ENCODE measurements at regions not wholly inside any gene's neighbourhood (a gene's known extent, or its start where the extent isn't known, plus 50 kb on each side); places are given as distances from the start of the nearest gene placed in this dataset.

DNA sequence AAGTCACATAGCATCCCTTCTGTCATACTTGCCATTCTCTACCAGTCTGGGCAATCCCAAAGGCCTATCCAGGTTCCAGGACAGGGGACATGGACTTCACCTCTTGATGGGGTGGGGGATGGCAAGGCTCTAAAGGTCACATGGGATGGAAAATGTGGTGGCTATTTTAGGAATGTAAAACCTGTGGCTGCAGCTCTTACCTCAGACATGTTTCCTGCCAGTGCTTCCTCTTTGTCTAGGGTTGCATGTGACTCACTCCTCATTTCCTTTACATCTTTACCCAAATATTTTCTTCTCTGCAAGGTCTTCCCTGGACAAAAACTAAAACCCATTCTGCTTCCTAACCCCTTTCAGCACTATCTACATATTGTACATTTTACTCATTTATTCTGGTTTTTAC lies 135.7 kb downstream of the BTBD3 start:
- H2BK120ac ChIP-seq (replicated peaks; ENCODE audit: low read depth, low read length), result no peak overlapping the region
- H3K9ac ChIP-seq (replicated peaks in 1 of 4; ENCODE audit: extremely low read depth in 1 of 4, low read depth in 3 of 4, low read length in 3 of 4), result no peak overlapping the region
- H2BK20ac ChIP-seq (ENCODE audit: low read length), result no peak overlapping the region
- no peak overlapping the region for H3K23ac ChIP-seq (ENCODE audit: insufficient read length)
- no peak overlapping the region for H2BK5ac ChIP-seq (ENCODE audit: low read depth, low read length)
- no peak for TF ChIP-seq GTF2F1 (IDR thresholded peaks at IDR 0.05; ENCODE audit: borderline replicate concordance, low read depth, low read length)
- no peak for TF ChIP-seq EGR1 (IDR thresholded peaks at IDR 0.05; ENCODE audit: borderline replicate concordance, low read depth, low read length)
- H3K79me2 ChIP-seq (ENCODE audit: control insufficient read depth in 1 of 2, insufficient read depth in 2 of 2, low read length in 2 of 2), result no peaks in the 10 kb centered on the region
- no peak overlapping the region for H2BK15ac ChIP-seq (ENCODE audit: low read length)
- no peak overlapping the region for H3K4me3 ChIP-seq (ENCODE audit: extremely low read depth in 1 of 4, insufficient read depth in 2 of 4, low read depth in 3 of 4, low read length in 4 of 4)
- H3K4me2 ChIP-seq (ENCODE audit: insufficient read depth in 1 of 2, low read depth in 2 of 2, low read length in 2 of 2), result no peak overlapping the region; a peak in 1 of 4 replicates
- ChIA-PET CTCF (ENCODE audit: partially characterized antibody) (interaction anchor here (1.2 to 1.5 kb wide), 2 partner anchors 10 to 41 kb away, joined by 3 read pairs; no protein-coding TSS in a partner anchor), POLR2A (ENCODE audit: partially characterized antibody) (no interaction called here)
- H2AK5ac ChIP-seq (ENCODE audit: low read depth, low read length), result 0 out of 2 replicates have a peak overlapping the region, but pooled peaks have one; percentile 5
- H3K27ac ChIP-seq (ENCODE audit: low read depth, low read length), result no peak overlapping the region
- H3K27me3 ChIP-seq (replicated peaks in 1 of 4; ENCODE audit: control insufficient read depth in 3 of 4, extremely low read depth in 1 of 4, insufficient read depth in 3 of 4, low read length in 3 of 4), result no peaks in the 10 kb centered on the region; a peak in 1 of 7 replicates
- no peaks in the 10 kb centered on the region for H3K36me3 ChIP-seq (ENCODE audit: control insufficient read depth in 2 of 4, insufficient read depth in 4 of 4, low read length in 3 of 4)
- no peak for DNase-seq (ENCODE audit: low read depth in 1 of 2, low spot score in 2 of 2)
- peaks cover 0 to 7% (median 3%) of the 10 kb centered on the region in 4 experiments; a peak in 4 of 7 replicates for H3K4me1 ChIP-seq (replicated peaks in 1 of 4; ENCODE audit: control insufficient read depth in 3 of 4, insufficient read depth in 4 of 4, low read length in 3 of 4)
- no peaks in the 10 kb centered on the region for H3K9me3 ChIP-seq (ENCODE audit: insufficient read depth in 2 of 2, low read depth in 1 of 2, low read length in 1 of 2)
- peak overlapping the region; percentile 21; the same call in 1 of the 2 replicates for H2AFZ ChIP-seq (ENCODE audit: low read length)
- no peak overlapping the region for H4K5ac ChIP-seq (ENCODE audit: insufficient read length, low read depth, low read length)
- H3K56ac ChIP-seq (replicated peaks; ENCODE audit: insufficient read length, low read depth, low read length), result no peak overlapping the region
- no peaks in the 10 kb centered on the region for H3K79me1 ChIP-seq (ENCODE audit: low read depth, low read length)
- no peaks in the 10 kb centered on the region for H3K23me2 ChIP-seq (ENCODE audit: low read depth, low read length)
- no peak for FAIRE-seq
- H3K14ac ChIP-seq (ENCODE audit: insufficient read length), result no peak overlapping the region
- no peak overlapping the region for H4K91ac ChIP-seq (replicated peaks; ENCODE audit: insufficient read length, low read length)
- no peak overlapping the region for H3K4ac ChIP-seq (replicated peaks; ENCODE audit: insufficient read length, low read depth, low read length)
- H3K18ac ChIP-seq (ENCODE audit: extremely low read depth, low read length), result no peak overlapping the region
- H4K20me1 ChIP-seq (replicated peaks in 1 of 2; ENCODE audit: control insufficient read depth in 1 of 2, insufficient read depth in 2 of 2, low read length in 2 of 2), result no peaks in the 10 kb centered on the region
- no peak overlapping the region for H4K8ac ChIP-seq (ENCODE audit: extremely low read depth, insufficient read depth, low read length)
- no peak overlapping the region for H2BK12ac ChIP-seq (ENCODE audit: low read depth, low read length)

Data from H1 (cell line).